Fibroblast of lung (primary cell): ENCODE measurements at regions not wholly inside any gene's neighbourhood (a gene's known extent, or its start where the extent isn't known, plus 50 kb on each side); places are given as distances from the start of the nearest gene placed in this dataset.
A peak's percentile ranks its signal among the peaks of the same experiment; 100 is the strongest.

Source experiments
- DNase-seq, 2 donors: peaks; one replicate each; pipeline versions ENCODE4 v3.0.0 to v3.0.0-alpha.2; 2010; ENCODE audit warnings: low read depth in 2 of 2
- H2AFZ ChIP-seq: 2 replicates; pipeline ENCODE4 v1.5.1; 2012; ENCODE audit warnings: low read length, control low read depth, inconsistent platforms
- H3K27ac ChIP-seq: 2 replicates; pipeline ENCODE4 v1.5.1; 2011; ENCODE audit warnings: low read length, control low read depth; ENCODE audit not compliant: insufficient read depth
- H3K27me3 ChIP-seq: 2 replicates; pipeline ENCODE4 v1.5.1; 2011; ENCODE audit warnings: mild to moderate bottlenecking, low read length; ENCODE audit not compliant: control insufficient read depth, insufficient read depth
- H3K36me3 ChIP-seq: 2 replicates; pipeline ENCODE4 v1.5.1; 2011; ENCODE audit warnings: low read length; ENCODE audit not compliant: control insufficient read depth, insufficient read depth
- H3K4me1 ChIP-seq: 2 replicates; pipeline ENCODE4 v1.5.1; 2011; ENCODE audit warnings: low read length; ENCODE audit not compliant: control insufficient read depth, insufficient read depth; ENCODE audit errors: extremely low read depth
- H3K4me2 ChIP-seq: 2 replicates; pipeline ENCODE4 v1.5.1; 2011; ENCODE audit warnings: low read length, control low read depth; ENCODE audit not compliant: insufficient read depth; ENCODE audit errors: extremely low read depth
- H3K4me3 ChIP-seq, 4 experiments: fragments of 200-600 bp in 1 of 4; sonication (generic) in 1 of 4; replicated peaks in 1 of 4; 2 replicates each; pipeline ENCODE4 v1.5.1; 2011 to 2016; ENCODE audit warnings: low read length in 4 of 4, low read depth in 3 of 4, mild to moderate bottlenecking in 3 of 4, control low read depth in 2 of 4, inconsistent platforms in 1 of 4, mixed read lengths in 1 of 4; ENCODE audit not compliant: insufficient read depth in 1 of 4; ENCODE audit errors: control extremely low read depth in 1 of 4
- H3K79me2 ChIP-seq: 2 replicates; pipeline ENCODE4 v1.5.1; 2012; ENCODE audit warnings: mild to moderate bottlenecking, low read length, inconsistent platforms; ENCODE audit not compliant: control insufficient read depth, insufficient read depth
- H3K9ac ChIP-seq: 2 replicates; pipeline ENCODE4 v1.5.1; 2011; ENCODE audit warnings: mild to moderate bottlenecking, low read length, control low read depth; ENCODE audit not compliant: insufficient read depth
- H3K9me3 ChIP-seq: 2 replicates; pipeline ENCODE4 v1.5.1; 2012; ENCODE audit warnings: low read depth, low read length; ENCODE audit not compliant: control insufficient read depth, insufficient read depth
- H4K20me1 ChIP-seq: 2 replicates; pipeline ENCODE4 v1.5.1; 2011; ENCODE audit warnings: low read length; ENCODE audit not compliant: control insufficient read depth, insufficient read depth; ENCODE audit errors: extremely low read depth
- CTCF ChIP-seq, 2 donors: IDR thresholded peaks in 1 of 2; conservative IDR thresholded peaks in 1 of 2; 1 replicate in 1 of 2; 2 replicates in 1 of 2; pipeline ENCODE4 v1.5.1; 2011 to 2012; ENCODE audit warnings: low read length in 2 of 2, control low read depth in 1 of 2, inconsistent platforms in 1 of 2, low read depth in 1 of 2, mild to moderate bottlenecking in 1 of 2
- EZH2 ChIP-seq: IDR thresholded peaks from 2 replicates; pipeline ENCODE4 v1.5.1; 2012; ENCODE audit warnings: low read length, control low read depth, mild to moderate bottlenecking; ENCODE audit errors: missing control alignments

- TF ChIP-seq CTCF (conservative IDR thresholded peaks at IDR 0.05 in 1 of 2, IDR thresholded peaks at IDR 0.05 in 1 of 2; ENCODE audit: low read depth in 1 of 2, low read length in 2 of 2), result no peak
- TF ChIP-seq EZH2, result no peak
- no peak overlapping the region for H2AFZ ChIP-seq
- no peak overlapping the region for H3K4me3 ChIP-seq
- no peaks in the 10 kb centered on the region for H3K4me1 ChIP-seq
- no peaks in the 10 kb centered on the region for H3K79me2 ChIP-seq
- H4K20me1 ChIP-seq, result no peaks in the 10 kb centered on the region
- H3K9me3 ChIP-seq, result no peaks in the 10 kb centered on the region
- no peak for DNase-seq
- no peak overlapping the region for H3K9ac ChIP-seq
- no peak overlapping the region for H3K27ac ChIP-seq
- H3K4me2 ChIP-seq, result no peak overlapping the region
- no peaks in the 10 kb centered on the region for H3K36me3 ChIP-seq
- no peaks in the 10 kb centered on the region for H3K27me3 ChIP-seq
Observed at GRCh38 chr2:160862226-160862625, 298.0 kb upstream of the TANK start.

- DNase-seq, result peak; percentile 15 to 54
- H2AFZ ChIP-seq, result no peak overlapping the region
Observed at GRCh38 chr2:160868891-160869290, 291.3 kb upstream of the TANK start.

GRCh38 chr2:160869411-160869810, 290.8 kb upstream of the TANK start:
- no peak overlapping the region for H2AFZ ChIP-seq

More at GRCh38 chr2:160868891-160869290, 291.3 kb upstream of the TANK start:
- no peak overlapping the region for H3K4me3 ChIP-seq
- H3K27me3 ChIP-seq, result no peaks in the 10 kb centered on the region
- H3K4me2 ChIP-seq, result peak overlapping the region; percentile 47
- H4K20me1 ChIP-seq, result no peaks in the 10 kb centered on the region
- no peaks in the 10 kb centered on the region for H3K36me3 ChIP-seq
- no peaks in the 10 kb centered on the region for H3K9me3 ChIP-seq
- TF ChIP-seq EZH2 (no peak), CTCF (conservative IDR thresholded peaks at IDR 0.05 in 1 of 2, IDR thresholded peaks at IDR 0.05 in 1 of 2; ENCODE audit: low read depth in 1 of 2, low read length in 2 of 2) (no peak)
- H3K27ac ChIP-seq, result peak overlapping the region; percentile 9
- no peaks in the 10 kb centered on the region for H3K79me2 ChIP-seq
- H3K9ac ChIP-seq, result no peak overlapping the region
- peaks cover 10% of the 10 kb centered on the region for H3K4me1 ChIP-seq

More at GRCh38 chr2:160869411-160869810, 290.8 kb upstream of the TANK start:
- TF ChIP-seq EZH2, result no peak
- no peak for TF ChIP-seq CTCF (conservative IDR thresholded peaks at IDR 0.05 in 1 of 2, IDR thresholded peaks at IDR 0.05 in 1 of 2; ENCODE audit: low read depth in 1 of 2, low read length in 2 of 2)
- Histone ChIP-seq H3K9me3 (no peaks in the 10 kb centered on the region), H3K27ac (no peak overlapping the region), H3K4me3 (no peak overlapping the region), H3K27me3 (no peaks in the 10 kb centered on the region), H3K79me2 (no peaks in the 10 kb centered on the region), H3K9ac (no peak overlapping the region), H3K36me3 (no peaks in the 10 kb centered on the region), H3K4me2 (peak overlapping the region; percentile 47), H4K20me1 (no peaks in the 10 kb centered on the region), H3K4me1 (peaks cover 10% of the 10 kb centered on the region)
- peak; percentile 94 to 98 for DNase-seq
